Stomach (tissue), 8 donors: ENCODE measurements at regions not wholly inside any gene's neighbourhood (a gene's known extent, or its start where the extent isn't known, plus 50 kb on each side); places are given as distances from the start of the nearest gene placed in this dataset.
"Not testable (repeated sequence)": the region's sequence is repeated elsewhere in the genome, so short reads cannot be mapped to it uniquely, and the experiment has no call there.

Experiments
- DNase-seq, 2 donors: peaks; one replicate each; pipeline versions ENCODE4 v3.0.0 to v3.0.0-alpha.2; 2013 to 2019
- H3K27ac ChIP-seq, 5 donors: fragments of 200-600 bp in 4 of 5; sonication (generic) in 4 of 5; one replicate each; pipeline ENCODE4 v1.5.1; 2013 to 2019; ENCODE audit warnings: mild to moderate bottlenecking in 1 of 5, moderate library complexity in 1 of 5
- H3K27me3 ChIP-seq, 3 donors: fragments of 200-600 bp; sonication (generic); one replicate each; pipeline ENCODE4 v1.5.1; 2017 to 2019; ENCODE audit warnings: mixed run types in 1 of 3
- H3K36me3 ChIP-seq, 4 donors: fragments of 200-600 bp; sonication (generic); 1 replicate in 3 of 4; 2 replicates in 1 of 4; pipeline ENCODE4 v1.5.1; 2016 to 2019
- H3K4me1 ChIP-seq, 4 donors: fragments of 200-600 bp; sonication (generic); one replicate each; pipeline ENCODE4 v1.5.1; 2016 to 2019
- H3K4me3 ChIP-seq, 4 donors: fragments of 200-600 bp; sonication (generic) in 3 of 4; one replicate each; pipeline ENCODE4 v1.5.1; 2016 to 2019; ENCODE audit warnings: mild to moderate bottlenecking in 1 of 4
- H3K9me3 ChIP-seq, 4 donors: fragments of 200-600 bp; sonication (generic); one replicate each; pipeline ENCODE4 v1.5.1; 2016 to 2019
- CTCF ChIP-seq, 7 experiments: fragments of 450-650 bp in 4 of 7; fragments of 200-600 bp in 3 of 7; sonication (generic) in 3 of 7; IDR thresholded peaks; one replicate each; pipeline ENCODE4 v1.5.1; 2016 to 2019; ENCODE audit warnings: antibody characterized with exemption in 7 of 7, control low read depth in 2 of 7, mild to moderate bottlenecking in 1 of 7
- EP300 ChIP-seq: sonication (generic); formaldehyde crosslinking; IDR thresholded peaks from one replicate; pipeline ENCODE4 v1.6.1; 2017; ENCODE audit warnings: antibody characterized with exemption
- POLR2A ChIP-seq, 4 donors: fragments of 450-650 bp; IDR thresholded peaks; one replicate each; pipeline ENCODE4 v1.6.1; 2016; ENCODE audit warnings: antibody characterized with exemption in 4 of 4, control low read depth in 2 of 4, mild to moderate bottlenecking in 1 of 4, moderate library complexity in 1 of 4
- POLR2AphosphoS5 ChIP-seq, 3 donors: sonication (generic); formaldehyde crosslinking; IDR thresholded peaks; one replicate each; pipeline ENCODE4 v1.6.1; 2016; ENCODE audit warnings: antibody characterized with exemption in 3 of 3
- WGBS, 5 donors: extraction: QIAGEN DNeasy Blood & Tissue Kit in 3 of 5; methylation state at CpG; one replicate each; pipeline versions ENCODE4 v1.1.5 to v1.1.7; 2013 to 2018; 5-methylcytosine and 5-hydroxymethylcytosine counted together
- intact Hi-C: fragments of 100-400 bp; cut with DNase I; formaldehyde crosslinking; loops from one replicate; pipeline ENCODE4 v1.15.1; 2023; ENCODE audit warnings: low total_unique reads
- donor health status: healthy with polysubstance abuse.
- donor health status: Bipolar disorder and iron deficiency.
- donor health status: healthy.

GRCh38 chr9:25449503-25449902 lies 228.7 kb downstream of the TUSC1 start:
- no peak for DNase-seq
- WGBS, 5 donors: 47 to 67% (median 58%) methylated on average over 3 of the region's 3 CpGs
- Histone ChIP-seq H3K9me3 (no peaks in the 10 kb centered on the region), H3K36me3 (no peaks in the 10 kb centered on the region), H3K4me3 (no peak overlapping the region), H3K27me3 (no peaks in the 10 kb centered on the region), H3K27ac (no peak overlapping the region), H3K4me1 (no peaks in the 10 kb centered on the region)
- intact Hi-C loops: no loop called here
- TF ChIP-seq EP300 (no peak), CTCF (IDR thresholded peaks at IDR 0.05) (no peak), POLR2AphosphoS5 (IDR thresholded peaks at IDR 0.05) (no peak), POLR2A (IDR thresholded peaks at IDR 0.05) (no peak)

- DNase-seq, H3K4me1 ChIP-seq, H3K27ac ChIP-seq, H3K9me3 ChIP-seq, H3K27me3 ChIP-seq, H3K4me3 ChIP-seq, H3K36me3 ChIP-seq, intact Hi-C loops: not testable (repeated sequence)
- 87 to 94% (median 89%) methylated on average over 13 of the region's 13 CpGs for WGBS, 5 donors
Observed at GRCh38 chr9:25445721-25446120, 232.5 kb downstream of the TUSC1 start.

DNA sequence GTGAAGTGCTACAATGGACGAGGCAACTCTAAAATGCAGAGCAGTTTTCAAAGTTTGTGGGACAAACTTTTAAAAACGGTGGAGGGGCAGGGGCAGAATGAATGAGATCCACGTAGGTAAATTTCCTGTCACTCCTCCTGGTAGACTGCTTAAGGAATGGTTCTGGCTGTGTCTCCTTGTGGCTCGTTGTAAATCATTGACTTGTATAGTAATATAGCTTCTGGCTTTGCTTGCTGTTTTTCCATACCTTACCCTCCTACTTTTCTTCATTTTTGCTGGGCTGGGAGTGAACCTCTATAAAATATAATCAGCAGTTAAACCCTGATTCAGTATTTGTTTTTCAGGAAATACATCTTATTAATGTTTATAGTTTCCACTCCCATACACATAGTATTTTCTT lies 235.7 kb downstream of the TUSC1 start:
- H3K36me3 ChIP-seq: no peaks in the 10 kb centered on the region
- WGBS, 5 donors: 32 to 37% (median 35%) methylated on average over 4 of the region's 4 CpGs
- intact Hi-C loops: no loop called here

GRCh38 chr9:25427898-25428297 lies 250.3 kb downstream of the TUSC1 start:
- Histone ChIP-seq H3K9me3 (peaks cover 0 to 23% (median 10%) of the 10 kb centered on the region in 4 donors), H3K4me3 (no peak overlapping the region), H3K36me3 (no peaks in the 10 kb centered on the region), H3K27ac (no peak overlapping the region), H3K4me1 (no peaks in the 10 kb centered on the region), H3K27me3 (no peaks in the 10 kb centered on the region)
- WGBS, 5 donors: 67 to 100% (median 82%) methylated on average over 1 to 4 of the region's 4 CpGs
- no peak for TF ChIP-seq POLR2AphosphoS5 (IDR thresholded peaks at IDR 0.05)
- TF ChIP-seq POLR2A (IDR thresholded peaks at IDR 0.05): no peak
- no peak for TF ChIP-seq EP300
- TF ChIP-seq CTCF (IDR thresholded peaks at IDR 0.05): no peak
- no peak for DNase-seq
- intact Hi-C loops: no loop called here

More for the DNA sequence above, 235.7 kb downstream of the TUSC1 start:
- TF ChIP-seq POLR2AphosphoS5 (IDR thresholded peaks at IDR 0.05): no peak
- no peak for TF ChIP-seq POLR2A (IDR thresholded peaks at IDR 0.05)
- TF ChIP-seq CTCF (IDR thresholded peaks at IDR 0.05): no peak
- no peak for TF ChIP-seq EP300
- DNase-seq: no peak
- Histone ChIP-seq H3K27me3 (no peaks in the 10 kb centered on the region), H3K9me3 (no peaks in the 10 kb centered on the region), H3K4me1 (no peaks in the 10 kb centered on the region), H3K27ac (no peak overlapping the region), H3K4me3 (no peak overlapping the region)

- H3K27ac ChIP-seq: no peak overlapping the region
- TF ChIP-seq POLR2AphosphoS5 (IDR thresholded peaks at IDR 0.05) (no peak), CTCF (IDR thresholded peaks at IDR 0.05) (no peak), EP300 (no peak), POLR2A (IDR thresholded peaks at IDR 0.05) (no peak)
- no peak overlapping the region for H3K4me3 ChIP-seq
- H3K27me3 ChIP-seq: no peaks in the 10 kb centered on the region
- peaks cover 0 to 17% (median 8%) of the 10 kb centered on the region in 4 donors for H3K9me3 ChIP-seq
- no peaks in the 10 kb centered on the region for H3K36me3 ChIP-seq
- intact Hi-C loops: no loop called here
- H3K4me1 ChIP-seq: no peaks in the 10 kb centered on the region
- DNase-seq: no peak
- WGBS, 5 donors: 60 to 93% (median 79%) methylated on average over 2 to 4 of the region's 4 CpGs
Observed at GRCh38 chr9:25427290-25427689, 251.0 kb downstream of the TUSC1 start.
